Retina (tissue), 1 donor: ENCODE measurements at regions not wholly inside any gene's neighbourhood (a gene's known extent, or its start where the extent isn't known, plus 50 kb on each side); places are given as distances from the start of the nearest gene placed in this dataset.
"Not testable (repeated sequence)": the region's sequence is repeated elsewhere in the genome, so short reads cannot be mapped to it uniquely, and the experiment has no call there.

Experiments
- DNase-seq: peaks from one replicate; pipeline ENCODE4 v3.0.0-alpha.2; 2016

GRCh38 chr21:14058566-14058965, 152.2 kb downstream of the LIPI start:
- no peak for DNase-seq

- DNase-seq: not testable (repeated sequence)
These were observed 152.8 kb downstream of the LIPI start for GRCh38 chr21:14057841-14058481.

- no peak for DNase-seq
These were observed 153.4 kb downstream of the LIPI start for GRCh38 chr21:14057313-14057712.

- DNase-seq: no peak
These were observed 154.0 kb downstream of the LIPI start for GRCh38 chr21:14056771-14057191.

- not testable (repeated sequence) for DNase-seq
These were observed 154.8 kb downstream of the LIPI start for GRCh38 chr21:14055746-14056515.

GRCh38 chr21:14054682-14055081, 156.1 kb downstream of the LIPI start:
- DNase-seq: no peak

- DNase-seq: no peak
These were observed 160.6 kb downstream of the LIPI start for GRCh38 chr21:14050121-14050520.

- DNase-seq: no peak
These were observed 164.4 kb downstream of the LIPI start for GRCh38 chr21:14046401-14046800.

GRCh38 chr21:14040386-14040785, 170.4 kb downstream of the LIPI start:
- no peak for DNase-seq

- DNase-seq: not testable (repeated sequence)
These were observed 182.1 kb downstream of the LIPI start for GRCh38 chr21:14028619-14029018.

GRCh38 chr21:14027235-14027869, 183.4 kb downstream of the LIPI start:
- DNase-seq: peak; percentile 93

- not testable (repeated sequence) for DNase-seq
These were observed 190.6 kb downstream of the LIPI start for GRCh38 chr21:14020108-14020507.

GRCh38 chr21:14015841-14016240, 194.9 kb downstream of the LIPI start:
- not testable (repeated sequence) for DNase-seq

GRCh38 chr21:14013623-14014498, 196.9 kb downstream of the LIPI start:
- DNase-seq: not testable (repeated sequence)

GRCh38 chr21:14013056-14013603, 197.6 kb downstream of the LIPI start:
- DNase-seq: no peak

GRCh38 chr21:14012409-14012808, 198.3 kb downstream of the LIPI start:
- DNase-seq: no peak

GRCh38 chr21:14011751-14012150, 199.0 kb downstream of the LIPI start:
- DNase-seq: not testable (repeated sequence)

GRCh38 chr21:14011149-14011548, 199.6 kb downstream of the LIPI start:
- DNase-seq: not testable (repeated sequence)

GRCh38 chr21:14010729-14011128, 200.0 kb downstream of the LIPI start:
- no peak for DNase-seq

- not testable (repeated sequence) for DNase-seq
These were observed 200.8 kb downstream of the LIPI start for GRCh38 chr21:14009990-14010389.

- DNase-seq: not testable (repeated sequence)
These were observed 201.3 kb downstream of the LIPI start for GRCh38 chr21:14009238-14009981.

- DNase-seq: not testable (repeated sequence)
These were observed 202.3 kb downstream of the LIPI start for GRCh38 chr21:14008436-14008835.
